ENCODE measurements at regions not wholly inside any gene's neighbourhood (a gene's known extent, or its start where the extent isn't known, plus 50 kb on each side); places are given as distances from the start of the nearest gene placed in this dataset.

DNA sequence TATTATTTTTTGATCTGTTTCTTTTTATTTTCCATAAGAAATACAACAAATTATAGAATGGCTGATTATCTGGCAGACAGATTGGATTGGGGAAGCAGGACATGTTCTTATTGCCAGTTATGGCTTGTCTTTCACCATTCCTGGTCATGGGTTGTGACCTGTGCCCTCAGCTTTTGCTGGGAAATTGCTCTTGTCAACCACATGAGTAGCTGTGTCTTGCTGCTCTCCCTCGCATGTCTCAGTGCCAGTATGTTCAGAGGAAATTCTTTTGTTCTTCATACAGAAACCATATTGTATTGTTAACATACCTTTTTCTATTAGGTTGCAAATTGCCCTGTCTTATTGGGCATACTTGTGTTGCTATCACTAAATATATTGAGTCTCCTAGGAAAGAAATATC is 344.1 kb downstream of the OSTF1 start:
- no peaks in the 10 kb centered on the region for H3K23me2 ChIP-seq (ENCODE audit: insufficient read length, low read depth, low read length, poor library complexity, severe bottlenecking)
- no peak overlapping the region for H3K4ac ChIP-seq (ENCODE audit: low read depth, low read length)
- no peaks in the 10 kb centered on the region for H4K20me1 ChIP-seq (ENCODE audit: control insufficient read depth, insufficient read depth, insufficient read length)
- H3K9me3 ChIP-seq (ENCODE audit: control insufficient read depth, low read depth, low read length) = no peaks in the 10 kb centered on the region
- H3K4me1 ChIP-seq (ENCODE audit: insufficient read depth, low read length) = no peaks in the 10 kb centered on the region
- H3K27ac ChIP-seq (ENCODE audit: insufficient read length, low read depth, low read length) = no peak overlapping the region
- H3K79me1 ChIP-seq (ENCODE audit: insufficient read depth, low read depth, low read length, poor library complexity, severe bottlenecking) = no peaks in the 10 kb centered on the region
- Mint-ChIP-seq H3K9me3 (no peaks in the 10 kb centered on the region), H3K27ac (no peak overlapping the region), H3K36me3 (ENCODE audit: insufficient read depth in 1 of 3, low read depth in 3 of 3) (no peaks in the 10 kb centered on the region), H3K4me3 (no peak overlapping the region), H3K4me1 (peaks cover 0 to 5% of the 10 kb centered on the region in 2 experiments; a peak in 1 of 4 replicates), H3K27me3 (ENCODE audit: low read depth) (no peaks in the 10 kb centered on the region)
- H3K14ac ChIP-seq (ENCODE audit: insufficient read depth, low read length) = no peak overlapping the region
- no peak overlapping the region for H3K18ac ChIP-seq (ENCODE audit: insufficient read length, low read depth, low read length)
- H4K5ac ChIP-seq (ENCODE audit: insufficient read length, low read depth, low read length) = no peak overlapping the region
- H3K9ac ChIP-seq (ENCODE audit: extremely low read depth, insufficient read length, low read length) = no peak overlapping the region
- no peaks in the 10 kb centered on the region for H3K79me2 ChIP-seq (ENCODE audit: insufficient read depth, low read length)
- H2BK5ac ChIP-seq (ENCODE audit: insufficient read length, low read length) = no peak overlapping the region
- H3K56ac ChIP-seq (ENCODE audit: insufficient read length, low read depth, low read length) = no peak overlapping the region
- no peak overlapping the region for H2BK20ac ChIP-seq (ENCODE audit: low read depth, low read length, poor library complexity, severe bottlenecking)
- H4K8ac ChIP-seq (replicated peaks; ENCODE audit: insufficient read length, low read depth, low read length) = no peak overlapping the region
- TF ChIP-seq, protein P1, sequence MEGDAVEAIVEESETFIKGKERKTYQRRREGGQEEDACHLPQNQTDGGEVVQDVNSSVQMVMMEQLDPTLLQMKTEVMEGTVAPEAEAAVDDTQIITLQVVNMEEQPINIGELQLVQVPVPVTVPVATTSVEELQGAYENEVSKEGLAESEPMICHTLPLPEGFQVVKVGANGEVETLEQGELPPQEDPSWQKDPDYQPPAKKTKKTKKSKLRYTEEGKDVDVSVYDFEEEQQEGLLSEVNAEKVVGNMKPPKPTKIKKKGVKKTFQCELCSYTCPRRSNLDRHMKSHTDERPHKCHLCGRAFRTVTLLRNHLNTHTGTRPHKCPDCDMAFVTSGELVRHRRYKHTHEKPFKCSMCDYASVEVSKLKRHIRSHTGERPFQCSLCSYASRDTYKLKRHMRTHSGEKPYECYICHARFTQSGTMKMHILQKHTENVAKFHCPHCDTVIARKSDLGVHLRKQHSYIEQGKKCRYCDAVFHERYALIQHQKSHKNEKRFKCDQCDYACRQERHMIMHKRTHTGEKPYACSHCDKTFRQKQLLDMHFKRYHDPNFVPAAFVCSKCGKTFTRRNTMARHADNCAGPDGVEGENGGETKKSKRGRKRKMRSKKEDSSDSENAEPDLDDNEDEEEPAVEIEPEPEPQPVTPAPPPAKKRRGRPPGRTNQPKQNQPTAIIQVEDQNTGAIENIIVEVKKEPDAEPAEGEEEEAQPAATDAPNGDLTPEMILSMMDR (conservative IDR thresholded peaks at IDR 0.05) = no peak
- H3K27me3 ChIP-seq (ENCODE audit: insufficient read depth, low read length) = no peaks in the 10 kb centered on the region
- H2BK12ac ChIP-seq (ENCODE audit: insufficient read length, low read depth, low read length) = no peak overlapping the region
- no peak overlapping the region for H3K4me2 ChIP-seq (ENCODE audit: insufficient read depth, insufficient read length, low read length)
- no peak overlapping the region for H2AK5ac ChIP-seq (ENCODE audit: insufficient read length, low read length)
- H4K91ac ChIP-seq (ENCODE audit: insufficient read length, low read depth, low read length) = no peak overlapping the region
- no peak overlapping the region for H3T11ph ChIP-seq (ENCODE audit: low read length)
- DNase-seq = no peak
- H2AFZ ChIP-seq (ENCODE audit: low read length) = no peak overlapping the region
- H2BK120ac ChIP-seq (ENCODE audit: low read depth, low read length, poor library complexity, severe bottlenecking) = no peak overlapping the region
- no peak overlapping the region for H2BK15ac ChIP-seq (ENCODE audit: low read depth, low read length)
- H3K23ac ChIP-seq (ENCODE audit: insufficient read length, low read depth, low read length) = no peak overlapping the region
- no CpG with 5 or more reads among the region's 1 CpG for WGBS (ENCODE audit: extremely low coverage, insufficient read length, low lambda C conversion rate)

Data from H9 (cell line).